KMS-11 (cell line): ENCODE measurements at regions not wholly inside any gene's neighbourhood (a gene's known extent, or its start where the extent isn't known, plus 50 kb on each side); places are given as distances from the start of the nearest gene placed in this dataset.

Source experiments
- H2AFZ ChIP-seq: fragments of 200-600 bp; sonication (generic); 2 replicates; pipeline ENCODE4 v1.6.1; 2016; ENCODE audit warnings: antibody characterized with exemption, mixed run types, low read depth
- H3K27ac ChIP-seq: fragments of 200-600 bp; sonication (generic); 2 replicates; pipeline ENCODE4 v1.6.1; 2016; ENCODE audit warnings: mild to moderate bottlenecking, mixed run types
- H3K27me3 ChIP-seq: fragments of 200-600 bp; sonication (generic); 2 replicates; pipeline ENCODE4 v1.6.1; 2017; ENCODE audit warnings: mild to moderate bottlenecking, low read depth, mixed run types, moderate library complexity; ENCODE audit not compliant: insufficient read depth
- H3K36me3 ChIP-seq: fragments of 200-600 bp; sonication (generic); 2 replicates; pipeline ENCODE4 v1.6.1; 2017; ENCODE audit warnings: mild to moderate bottlenecking, mixed run types; ENCODE audit not compliant: insufficient read depth
- H3K4me1 ChIP-seq: fragments of 200-600 bp; sonication (generic); 2 replicates; pipeline ENCODE4 v1.6.1; 2016; ENCODE audit warnings: mild to moderate bottlenecking, low read depth, mixed run types; ENCODE audit not compliant: poor library complexity, severe bottlenecking
- H3K4me2 ChIP-seq: fragments of 200-600 bp; sonication (generic); 2 replicates; pipeline ENCODE4 v1.7.0; 2016; ENCODE audit warnings: mild to moderate bottlenecking, mixed run types
- H3K4me3 ChIP-seq: fragments of 200-600 bp; sonication (generic); IDR thresholded peaks from 2 replicates; pipeline ENCODE4 v1.6.1; 2017; ENCODE audit warnings: low read depth, low read length, mixed read lengths; ENCODE audit not compliant: insufficient read depth
- H3K79me2 ChIP-seq: fragments of 200-600 bp; sonication (generic); 2 replicates; pipeline ENCODE4 v1.6.1; 2016; ENCODE audit warnings: low read depth, mixed run types; ENCODE audit not compliant: insufficient read depth
- H3K9ac ChIP-seq: fragments of 200-600 bp; sonication (generic); 2 replicates; pipeline ENCODE4 v1.6.1; 2016; ENCODE audit warnings: mild to moderate bottlenecking, mixed run types
- H4K20me1 ChIP-seq: fragments of 200-600 bp; sonication (generic); 2 replicates; pipeline ENCODE4 v1.6.1; 2016; ENCODE audit warnings: mild to moderate bottlenecking, mixed run types; ENCODE audit not compliant: insufficient read depth
- CTCF ChIP-seq: fragments of 200-600 bp; sonication (generic); conservative IDR thresholded peaks from 2 replicates; pipeline ENCODE4 v1.6.1; 2017; ENCODE audit warnings: low read depth, mild to moderate bottlenecking, antibody characterized with exemption, low read length, moderate library complexity, mixed read lengths

GRCh38 chr11:86161837-86162236 lies 82.7 kb upstream of the EED start:
- Histone ChIP-seq H3K79me2 (no peaks in the 10 kb centered on the region), H3K27ac (no peak overlapping the region), H4K20me1 (no peaks in the 10 kb centered on the region), H3K36me3 (no peaks in the 10 kb centered on the region), H3K27me3 (no peaks in the 10 kb centered on the region), H2AFZ (no peak overlapping the region), H3K4me1 (peaks cover 30% of the 10 kb centered on the region), H3K4me2 (no peak overlapping the region), H3K4me3 (no peak overlapping the region), H3K9ac (no peak overlapping the region)
- TF ChIP-seq CTCF = no peak

- no peaks in the 10 kb centered on the region for H3K27me3 ChIP-seq
- H3K4me2 ChIP-seq = no peak overlapping the region
- no peaks in the 10 kb centered on the region for H4K20me1 ChIP-seq
- H3K9ac ChIP-seq = no peak overlapping the region
- no peak overlapping the region for H3K27ac ChIP-seq
- TF ChIP-seq CTCF = no peak
- H3K4me1 ChIP-seq = peaks cover 30% of the 10 kb centered on the region
- H3K4me3 ChIP-seq = no peak overlapping the region
- H3K79me2 ChIP-seq = no peaks in the 10 kb centered on the region
- no peaks in the 10 kb centered on the region for H3K36me3 ChIP-seq
- H2AFZ ChIP-seq = no peak overlapping the region
Measured at GRCh38 chr11:86161336-86161735, 83.2 kb upstream of the EED start.

GRCh38 chr11:86160541-86161149 lies 83.9 kb upstream of the EED start:
- H3K36me3 ChIP-seq = no peaks in the 10 kb centered on the region
- H3K4me3 ChIP-seq = no peak overlapping the region
- H3K9ac ChIP-seq = no peak overlapping the region
- H3K4me1 ChIP-seq = peaks cover 30% of the 10 kb centered on the region
- no peaks in the 10 kb centered on the region for H3K79me2 ChIP-seq
- no peak overlapping the region for H2AFZ ChIP-seq
- no peak overlapping the region for H3K27ac ChIP-seq
- no peak overlapping the region for H3K4me2 ChIP-seq
- H3K27me3 ChIP-seq = no peaks in the 10 kb centered on the region
- no peak for TF ChIP-seq CTCF
- H4K20me1 ChIP-seq = no peaks in the 10 kb centered on the region

GRCh38 chr11:86159581-86159891 lies 85.0 kb upstream of the EED start:
- Histone ChIP-seq H4K20me1 (no peaks in the 10 kb centered on the region), H2AFZ (no peak overlapping the region), H3K36me3 (no peaks in the 10 kb centered on the region), H3K27me3 (no peaks in the 10 kb centered on the region), H3K4me2 (no peak overlapping the region), H3K4me3 (no peak overlapping the region), H3K4me1 (peaks cover 19% of the 10 kb centered on the region), H3K9ac (no peak overlapping the region), H3K27ac (no peak overlapping the region), H3K79me2 (no peaks in the 10 kb centered on the region)
- TF ChIP-seq CTCF = no peak
